SIG-M5 (cell line): ENCODE measurements at regions not wholly inside any gene's neighbourhood (a gene's known extent, or its start where the extent isn't known, plus 50 kb on each side); places are given as distances from the start of the nearest gene placed in this dataset.
"Not testable (repeated sequence)": the region's sequence is repeated elsewhere in the genome, so short reads cannot be mapped to it uniquely, and the experiment has no call there.

Experiments
- DNase-seq: peaks from one replicate; lab custom pipeline; 2025; lab: John Stamatoyannopoulos, UW

DNA sequence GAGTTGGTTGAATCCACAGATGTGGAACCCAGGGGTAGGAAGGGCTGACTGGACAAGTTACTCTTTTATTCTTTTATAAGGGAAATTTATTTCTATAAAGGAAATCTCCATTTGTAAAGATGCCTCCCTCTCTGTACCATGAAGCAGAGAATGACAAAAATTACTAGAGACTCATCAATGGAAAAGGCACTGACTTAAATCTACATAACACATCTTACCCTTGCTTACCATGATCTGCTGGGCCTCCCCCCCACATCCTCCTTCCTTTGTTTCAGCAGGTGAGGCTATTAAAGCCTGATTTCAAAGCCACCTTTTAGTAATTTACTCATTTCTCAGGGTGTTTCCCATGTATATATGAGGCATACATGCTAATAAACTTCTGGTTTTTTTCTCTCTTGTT is 130.2 kb upstream of the HDDC2 start:
- DNase-seq, result no peak

GRCh38 chr6:125432963-125433362 is 131.2 kb upstream of the HDDC2 start:
- DNase-seq, result no peak

- no peak for DNase-seq
Measured at GRCh38 chr6:125434760-125435159, 133.0 kb upstream of the HDDC2 start.

DNA sequence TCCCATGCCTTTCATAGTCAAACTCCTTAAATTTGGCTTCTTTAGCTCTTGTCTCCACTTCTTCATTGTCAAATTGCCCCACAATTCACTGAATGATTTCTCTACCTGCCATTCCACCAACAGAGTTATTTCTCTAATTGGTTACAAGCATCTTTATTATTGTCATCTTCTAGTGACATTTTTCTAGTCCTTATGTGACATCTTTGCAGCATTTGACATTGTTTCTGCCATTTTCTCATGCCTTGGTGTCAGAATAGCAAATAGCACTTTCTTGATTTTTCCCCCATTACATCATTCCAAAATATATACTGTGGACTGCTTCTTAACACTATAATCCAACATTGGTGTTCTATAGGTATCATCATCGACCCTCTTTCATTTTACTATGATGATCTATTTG is 137.7 kb upstream of the HDDC2 start:
- DNase-seq, result no peak

GRCh38 chr6:125444006-125444923 is 142.5 kb upstream of the HDDC2 start:
- no peak for DNase-seq

DNA sequence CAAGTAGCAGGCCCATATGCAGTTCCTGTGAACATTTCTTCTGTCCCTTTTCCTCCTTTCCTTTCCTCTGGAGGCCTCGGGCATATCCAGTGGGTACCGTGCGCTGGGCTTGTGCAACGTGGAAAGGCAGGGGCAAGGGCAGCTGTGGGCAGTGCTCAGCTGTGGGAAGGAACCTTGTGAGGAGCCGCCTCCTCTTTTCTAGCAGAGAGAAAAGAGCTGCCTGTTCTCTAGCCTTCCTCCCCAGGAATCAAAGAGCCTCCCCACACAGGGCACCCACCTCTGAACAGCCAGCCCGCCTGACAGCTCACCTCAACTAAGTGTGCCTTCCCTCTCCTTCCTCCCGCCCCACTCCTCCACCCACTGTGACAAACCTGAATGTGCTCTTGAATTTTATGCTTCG is 143.3 kb upstream of the HDDC2 start:
- DNase-seq, result no peak

DNA sequence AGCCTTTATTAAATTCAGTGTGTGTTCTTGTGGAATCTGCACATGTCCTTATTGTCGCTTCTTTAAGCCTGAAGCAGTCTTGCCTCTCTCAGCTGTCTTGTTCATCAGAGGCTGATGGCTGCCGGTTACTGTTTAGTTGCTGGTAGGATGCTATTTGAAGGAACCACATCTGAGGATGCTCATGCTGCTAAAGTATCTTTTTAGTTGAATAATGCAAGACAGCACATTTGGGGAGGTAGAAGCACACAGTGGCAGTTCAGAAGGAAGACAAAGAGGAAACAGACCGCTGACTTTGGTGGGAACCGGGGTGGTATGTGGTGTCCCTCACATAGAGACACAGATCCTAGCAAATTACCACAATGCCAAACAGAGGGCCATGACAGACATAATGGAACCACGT is 144.2 kb upstream of the HDDC2 start:
- DNase-seq, result no peak

DNA sequence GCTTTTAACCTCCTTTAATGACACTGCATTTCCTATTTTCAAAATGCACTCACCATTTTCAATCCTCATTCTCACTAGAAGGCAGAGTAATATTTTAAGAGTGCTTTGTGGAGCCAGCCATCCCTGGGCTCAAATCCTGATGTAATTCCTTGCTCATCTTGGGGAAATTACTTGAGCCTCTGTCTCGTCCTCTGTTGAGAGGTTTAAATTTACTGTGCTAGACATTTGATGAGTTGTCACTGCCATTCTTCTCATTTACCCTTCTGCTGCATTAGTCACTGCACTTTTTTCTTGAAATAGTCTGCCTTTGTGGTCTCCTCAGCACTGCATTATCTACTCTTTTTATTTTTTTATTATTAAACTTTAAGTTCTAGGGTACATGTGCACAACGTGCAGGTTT is 150.0 kb upstream of the HDDC2 start:
- no peak for DNase-seq

- DNase-seq, result no peak
Measured at GRCh38 chr6:125453516-125453915, 151.7 kb upstream of the HDDC2 start.

DNA sequence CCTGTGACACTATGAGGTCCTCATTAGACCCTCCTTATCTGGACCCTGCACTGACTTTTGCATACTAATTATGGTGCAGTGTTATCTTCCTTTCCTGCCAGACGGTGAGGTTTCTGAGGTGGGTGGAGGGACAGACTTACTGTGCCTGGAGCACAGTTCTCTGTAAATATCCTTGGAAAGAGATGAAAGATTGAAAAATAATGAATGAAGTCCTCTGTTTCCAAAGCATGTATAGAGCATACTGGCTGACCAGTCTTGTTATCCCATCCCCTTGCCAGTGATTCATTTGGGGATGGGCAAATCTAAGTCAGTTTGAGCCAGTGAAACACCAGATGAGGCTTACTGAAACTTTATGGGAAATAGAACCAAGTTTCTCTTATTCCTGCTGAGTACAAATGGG is 152.6 kb upstream of the HDDC2 start:
- no peak for DNase-seq

DNA sequence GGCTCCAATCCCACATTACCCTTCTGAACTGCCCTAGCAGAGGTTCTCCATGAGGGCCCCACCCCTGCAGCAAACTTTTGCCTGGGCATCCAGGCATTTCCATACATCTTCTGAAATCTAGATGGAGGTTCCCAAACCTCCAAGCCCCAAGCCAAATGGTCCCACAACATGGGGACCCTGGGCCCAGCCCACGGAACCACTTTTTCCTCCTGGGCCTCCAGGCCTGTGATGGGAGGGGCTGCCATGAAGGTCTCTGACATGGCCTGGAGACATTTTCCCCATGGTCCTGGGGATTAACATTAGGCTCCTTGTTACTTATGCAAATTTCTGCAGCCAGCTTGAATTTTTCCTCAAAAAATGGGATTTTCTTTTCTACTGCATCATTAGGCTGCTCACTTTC is 156.7 kb upstream of the HDDC2 start:
- DNase-seq, result not testable (repeated sequence)

- DNase-seq, result not testable (repeated sequence)
Measured at GRCh38 chr6:125465332-125465731, 163.6 kb upstream of the HDDC2 start.

- DNase-seq, result no peak
Measured at GRCh38 chr6:125469915-125470314, 168.1 kb upstream of the HDDC2 start.

- no peak for DNase-seq
Measured at GRCh38 chr6:125471667-125472066, 169.9 kb upstream of the HDDC2 start.

GRCh38 chr6:125474061-125474460 is 172.3 kb upstream of the HDDC2 start:
- no peak for DNase-seq

- no peak for DNase-seq
Measured at GRCh38 chr6:125477156-125477555, 175.4 kb upstream of the HDDC2 start.

- DNase-seq, result no peak
Measured at GRCh38 chr6:125477844-125478243, 176.1 kb upstream of the HDDC2 start.

DNA sequence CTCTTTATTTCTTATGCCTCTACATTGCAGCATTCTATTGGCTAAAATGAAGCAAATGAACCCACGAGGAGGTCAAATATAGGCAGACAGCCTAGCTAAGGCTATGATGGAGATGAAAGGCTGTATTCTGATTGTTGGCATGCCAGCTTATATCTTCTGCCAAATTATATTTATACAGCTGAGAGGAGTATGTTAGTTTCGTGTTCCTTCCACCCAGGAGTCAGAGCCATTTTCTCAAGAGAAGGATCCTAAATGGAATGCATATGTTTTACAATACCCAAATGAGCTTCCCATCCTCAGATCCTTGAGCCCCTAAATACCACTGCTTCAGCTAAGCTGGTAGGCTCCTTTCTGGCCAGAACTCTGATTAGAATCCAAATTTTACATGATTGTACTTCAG is 178.4 kb upstream of the HDDC2 start:
- no peak for DNase-seq

DNA sequence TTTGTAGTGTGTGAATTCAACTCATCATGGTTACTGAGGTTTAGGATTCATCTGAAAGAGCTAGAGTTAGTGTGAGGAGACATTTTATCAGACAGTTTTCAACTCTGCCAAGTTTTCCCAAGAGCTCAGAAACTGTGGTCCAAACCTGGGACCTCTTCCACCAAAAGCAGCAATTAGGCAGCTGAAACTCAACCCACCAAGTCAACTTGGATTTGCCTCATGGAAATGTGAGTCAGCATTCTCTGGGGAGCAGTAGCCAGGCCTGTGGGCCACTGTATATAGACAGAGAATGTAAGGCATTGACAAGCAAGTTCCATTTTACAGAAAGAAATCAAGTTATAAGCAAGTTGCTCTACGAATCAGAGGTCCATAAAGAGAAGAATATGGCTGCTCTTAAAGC is 178.8 kb upstream of the HDDC2 start:
- DNase-seq, result no peak

- DNase-seq, result no peak
Measured at GRCh38 chr6:125481056-125481455, 179.3 kb upstream of the HDDC2 start.

- no peak for DNase-seq
Measured at GRCh38 chr6:125485757-125486156, 184.0 kb upstream of the HDDC2 start.

DNA sequence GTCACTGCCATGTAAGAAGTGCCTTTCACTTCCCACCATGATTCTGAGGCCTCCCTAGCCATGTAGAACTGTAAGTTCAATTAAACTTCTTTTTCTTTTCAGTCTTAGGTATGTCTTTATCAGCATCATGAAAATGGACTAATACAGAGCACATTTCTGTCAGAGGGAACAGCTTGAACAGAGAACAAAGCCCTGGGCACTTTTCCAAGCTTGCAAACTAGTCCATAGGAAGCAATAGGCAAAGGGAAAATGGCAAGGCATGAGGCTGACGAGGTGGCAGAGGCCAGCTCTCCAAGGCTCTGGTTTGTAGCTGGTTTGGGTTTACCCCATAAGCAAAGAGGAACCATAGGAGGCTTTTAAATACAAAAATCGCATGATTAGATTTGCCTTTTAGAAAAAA is 185.1 kb upstream of the HDDC2 start:
- DNase-seq, result no peak

- DNase-seq, result no peak
Measured at GRCh38 chr6:125489579-125490285, 188.0 kb upstream of the HDDC2 start.
